ENCODE measurements at regions not wholly inside any gene's neighbourhood (a gene's known extent, or its start where the extent isn't known, plus 50 kb on each side); places are given as distances from the start of the nearest gene placed in this dataset.

DNA sequence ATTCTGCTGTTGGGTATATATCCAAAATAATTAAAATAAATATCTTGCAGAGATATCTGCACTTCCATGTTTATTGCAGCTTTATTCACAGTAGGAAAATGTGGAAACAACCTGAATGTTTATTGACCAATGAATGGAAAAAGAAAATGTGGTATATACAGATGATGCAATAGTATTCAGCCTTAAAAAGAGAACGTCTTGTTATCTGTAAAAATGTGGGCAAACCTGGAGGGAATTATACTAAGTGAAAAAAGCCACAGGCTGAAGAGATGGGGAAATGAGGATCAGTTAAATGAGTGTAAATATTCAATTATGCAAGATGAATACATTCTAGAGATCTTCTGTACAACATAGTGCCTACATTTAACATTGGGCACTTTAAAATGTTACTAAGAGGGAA lies 766.1 kb upstream of the IGFBP3 start:
- TF ChIP-seq, protein P1, sequence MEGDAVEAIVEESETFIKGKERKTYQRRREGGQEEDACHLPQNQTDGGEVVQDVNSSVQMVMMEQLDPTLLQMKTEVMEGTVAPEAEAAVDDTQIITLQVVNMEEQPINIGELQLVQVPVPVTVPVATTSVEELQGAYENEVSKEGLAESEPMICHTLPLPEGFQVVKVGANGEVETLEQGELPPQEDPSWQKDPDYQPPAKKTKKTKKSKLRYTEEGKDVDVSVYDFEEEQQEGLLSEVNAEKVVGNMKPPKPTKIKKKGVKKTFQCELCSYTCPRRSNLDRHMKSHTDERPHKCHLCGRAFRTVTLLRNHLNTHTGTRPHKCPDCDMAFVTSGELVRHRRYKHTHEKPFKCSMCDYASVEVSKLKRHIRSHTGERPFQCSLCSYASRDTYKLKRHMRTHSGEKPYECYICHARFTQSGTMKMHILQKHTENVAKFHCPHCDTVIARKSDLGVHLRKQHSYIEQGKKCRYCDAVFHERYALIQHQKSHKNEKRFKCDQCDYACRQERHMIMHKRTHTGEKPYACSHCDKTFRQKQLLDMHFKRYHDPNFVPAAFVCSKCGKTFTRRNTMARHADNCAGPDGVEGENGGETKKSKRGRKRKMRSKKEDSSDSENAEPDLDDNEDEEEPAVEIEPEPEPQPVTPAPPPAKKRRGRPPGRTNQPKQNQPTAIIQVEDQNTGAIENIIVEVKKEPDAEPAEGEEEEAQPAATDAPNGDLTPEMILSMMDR (IDR thresholded peaks at IDR 0.05): no peak
- TF ChIP-seq POLR2AphosphoS5 (IDR thresholded peaks at IDR 0.05): no peak
- TF ChIP-seq POLR2A (IDR thresholded peaks at IDR 0.05): no peak
